HL-60 (cell line): ENCODE measurements at regions not wholly inside any gene's neighbourhood (a gene's known extent, or its start where the extent isn't known, plus 50 kb on each side); places are given as distances from the start of the nearest gene placed in this dataset.

Source experiments
- POLR2AphosphoS5 ChIP-seq: IDR thresholded peaks from 2 replicates; pipeline ENCODE4 v1.6.1; 2012; ENCODE audit warnings: low read depth
- TF ChIP-seq, protein P1 (sequence below): IDR thresholded peaks from one replicate; pipeline ENCODE4 v1.5.1; 2011; ENCODE audit warnings: low read length, control low read depth, inconsistent platforms; ENCODE audit not compliant: insufficient read depth

DNA sequence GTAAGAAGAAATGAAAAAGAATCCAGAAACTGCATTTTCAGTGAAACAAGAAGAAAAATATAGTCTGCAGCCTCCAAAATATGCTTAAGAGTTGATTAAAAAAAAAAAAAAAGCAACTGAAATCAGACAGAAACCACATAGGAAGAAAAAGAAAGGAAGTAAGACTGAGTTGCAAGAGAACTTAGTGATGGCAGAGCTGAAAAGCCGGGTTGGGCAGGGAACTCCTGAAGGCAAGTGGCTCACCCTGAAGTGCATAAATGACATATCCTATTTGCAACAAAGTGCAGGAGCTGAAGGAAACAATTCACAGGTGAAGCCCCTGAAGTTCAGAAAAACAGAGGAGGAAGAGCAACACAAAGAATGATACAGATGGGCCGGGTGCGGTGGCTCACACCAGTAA, 108.8 kb upstream of the SLC25A36 start:
- TF ChIP-seq, protein P1, sequence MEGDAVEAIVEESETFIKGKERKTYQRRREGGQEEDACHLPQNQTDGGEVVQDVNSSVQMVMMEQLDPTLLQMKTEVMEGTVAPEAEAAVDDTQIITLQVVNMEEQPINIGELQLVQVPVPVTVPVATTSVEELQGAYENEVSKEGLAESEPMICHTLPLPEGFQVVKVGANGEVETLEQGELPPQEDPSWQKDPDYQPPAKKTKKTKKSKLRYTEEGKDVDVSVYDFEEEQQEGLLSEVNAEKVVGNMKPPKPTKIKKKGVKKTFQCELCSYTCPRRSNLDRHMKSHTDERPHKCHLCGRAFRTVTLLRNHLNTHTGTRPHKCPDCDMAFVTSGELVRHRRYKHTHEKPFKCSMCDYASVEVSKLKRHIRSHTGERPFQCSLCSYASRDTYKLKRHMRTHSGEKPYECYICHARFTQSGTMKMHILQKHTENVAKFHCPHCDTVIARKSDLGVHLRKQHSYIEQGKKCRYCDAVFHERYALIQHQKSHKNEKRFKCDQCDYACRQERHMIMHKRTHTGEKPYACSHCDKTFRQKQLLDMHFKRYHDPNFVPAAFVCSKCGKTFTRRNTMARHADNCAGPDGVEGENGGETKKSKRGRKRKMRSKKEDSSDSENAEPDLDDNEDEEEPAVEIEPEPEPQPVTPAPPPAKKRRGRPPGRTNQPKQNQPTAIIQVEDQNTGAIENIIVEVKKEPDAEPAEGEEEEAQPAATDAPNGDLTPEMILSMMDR: no peak
- TF ChIP-seq POLR2AphosphoS5: no peak
